ENCODE measurements at regions not wholly inside any gene's neighbourhood (a gene's known extent, or its start where the extent isn't known, plus 50 kb on each side); places are given as distances from the start of the nearest gene placed in this dataset.

DNA sequence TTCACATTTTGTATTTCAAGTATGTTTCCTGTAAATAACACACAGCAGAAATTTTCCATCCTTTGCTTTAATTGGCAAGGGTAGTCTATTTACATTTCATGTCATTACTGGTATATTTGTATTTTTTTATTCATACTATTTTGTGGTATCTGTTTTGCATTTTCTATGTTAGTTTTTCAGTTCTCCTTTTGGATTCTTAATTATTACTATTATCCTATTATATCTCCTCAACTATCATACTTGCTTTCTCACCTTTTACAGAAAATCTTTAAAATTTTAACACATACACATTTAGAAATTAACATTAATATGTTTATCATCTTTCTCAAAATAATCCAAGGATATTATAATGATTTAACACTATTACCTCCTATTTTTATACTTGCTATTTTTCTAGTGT lies 918.3 kb upstream of the MAP3K7 start:
- TF ChIP-seq, protein P1, sequence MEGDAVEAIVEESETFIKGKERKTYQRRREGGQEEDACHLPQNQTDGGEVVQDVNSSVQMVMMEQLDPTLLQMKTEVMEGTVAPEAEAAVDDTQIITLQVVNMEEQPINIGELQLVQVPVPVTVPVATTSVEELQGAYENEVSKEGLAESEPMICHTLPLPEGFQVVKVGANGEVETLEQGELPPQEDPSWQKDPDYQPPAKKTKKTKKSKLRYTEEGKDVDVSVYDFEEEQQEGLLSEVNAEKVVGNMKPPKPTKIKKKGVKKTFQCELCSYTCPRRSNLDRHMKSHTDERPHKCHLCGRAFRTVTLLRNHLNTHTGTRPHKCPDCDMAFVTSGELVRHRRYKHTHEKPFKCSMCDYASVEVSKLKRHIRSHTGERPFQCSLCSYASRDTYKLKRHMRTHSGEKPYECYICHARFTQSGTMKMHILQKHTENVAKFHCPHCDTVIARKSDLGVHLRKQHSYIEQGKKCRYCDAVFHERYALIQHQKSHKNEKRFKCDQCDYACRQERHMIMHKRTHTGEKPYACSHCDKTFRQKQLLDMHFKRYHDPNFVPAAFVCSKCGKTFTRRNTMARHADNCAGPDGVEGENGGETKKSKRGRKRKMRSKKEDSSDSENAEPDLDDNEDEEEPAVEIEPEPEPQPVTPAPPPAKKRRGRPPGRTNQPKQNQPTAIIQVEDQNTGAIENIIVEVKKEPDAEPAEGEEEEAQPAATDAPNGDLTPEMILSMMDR (IDR thresholded peaks at IDR 0.05) = no peak
- no peak for TF ChIP-seq POLR2A (IDR thresholded peaks at IDR 0.05)
- TF ChIP-seq POLR2AphosphoS5 (IDR thresholded peaks at IDR 0.05) = no peak

Measured in upper lobe of left lung (tissue), 4 donors.